K562 (cell line): ENCODE measurements at regions not wholly inside any gene's neighbourhood (a gene's known extent, or its start where the extent isn't known, plus 50 kb on each side); places are given as distances from the start of the nearest gene placed in this dataset.

Experiments
- CCAR2 ChIP-seq: fragments of 200-400 bp; formaldehyde crosslinking; IDR thresholded peaks from 2 replicates; pipeline ENCODE4 v1.6.1; 2017; ENCODE audit warnings: mild to moderate bottlenecking, low read depth, low read length
- CTCF ChIP-seq, 3 experiments: IDR thresholded peaks in 2 of 3; conservative IDR thresholded peaks in 1 of 3; 2 replicates each; pipeline ENCODE4 v1.5.1; 2011 to 2012; ENCODE audit warnings: low read length in 3 of 3, mild to moderate bottlenecking in 3 of 3, control low read depth in 2 of 3, improper control_type of control experiment in 1 of 3, inconsistent platforms in 1 of 3, low read depth in 1 of 3, mixed read lengths in 1 of 3, moderate library complexity in 1 of 3; ENCODE audit not compliant: insufficient read depth in 2 of 3
- HCFC1 ChIP-seq: IDR thresholded peaks from 2 replicates; pipeline ENCODE4 v1.6.1; 2012; ENCODE audit warnings: low read depth, low read length, improper control_type of control experiment
- HDGF ChIP-seq: fragments of 450-650 bp; IDR thresholded peaks from 2 replicates; pipeline ENCODE4 v1.6.1; 2016
- JUNB ChIP-seq: fragments of 450-650 bp; formaldehyde crosslinking; conservative IDR thresholded peaks from 2 replicates; pipeline ENCODE4 v1.4.0; 2020; ENCODE audit warnings: mild to moderate bottlenecking
- JUND ChIP-seq, 2 experiments: IDR thresholded peaks; 2 replicates in 1 of 2; 3 replicates in 1 of 2; pipeline ENCODE4 v1.6.1; 2011; ENCODE audit warnings: borderline replicate concordance in 2 of 2, low read depth in 2 of 2, low read length in 2 of 2, improper control_type of control experiment in 1 of 2, missing biosample characterization in 1 of 2, missing genetic modification characterization in 1 of 2, missing genetic modification reagents in 1 of 2
- RBM34 ChIP-seq: fragments of 200-400 bp; formaldehyde crosslinking; IDR thresholded peaks from 2 replicates; pipeline ENCODE4 v1.6.1; 2018; ENCODE audit warnings: low read length, borderline replicate concordance; ENCODE audit not compliant: insufficient read depth
- USF2 ChIP-seq: sonication (generic); formaldehyde crosslinking; IDR thresholded peaks from 2 replicates; pipeline ENCODE4 v1.5.0; 2020; ENCODE audit warnings: missing genetic modification reagents

GRCh38 chr1:14352897-14353296 lies 245.6 kb upstream of the KAZN start:
- TF ChIP-seq RBM34 (no peak), CCAR2 (no peak), HCFC1 (no peak), JUND (IDR thresholded peaks at IDR 0.05; ENCODE audit: borderline replicate concordance, low read depth, low read length) (no peak), JUND (tag; IDR thresholded peaks at IDR 0.05; ENCODE audit: borderline replicate concordance, low read depth, low read length) (no peak), USF2 (CRISPR knock-in tag) (no peak), CTCF (IDR thresholded peaks at IDR 0.05 in 2 of 3, conservative IDR thresholded peaks at IDR 0.05 in 1 of 3; ENCODE audit: insufficient read depth in 2 of 3, low read depth in 1 of 3, low read length in 3 of 3) (no peak), HDGF (no peak), JUNB (no peak)
